ENCODE measurements at regions not wholly inside any gene's neighbourhood (a gene's known extent, or its start where the extent isn't known, plus 50 kb on each side); places are given as distances from the start of the nearest gene placed in this dataset.

DNA sequence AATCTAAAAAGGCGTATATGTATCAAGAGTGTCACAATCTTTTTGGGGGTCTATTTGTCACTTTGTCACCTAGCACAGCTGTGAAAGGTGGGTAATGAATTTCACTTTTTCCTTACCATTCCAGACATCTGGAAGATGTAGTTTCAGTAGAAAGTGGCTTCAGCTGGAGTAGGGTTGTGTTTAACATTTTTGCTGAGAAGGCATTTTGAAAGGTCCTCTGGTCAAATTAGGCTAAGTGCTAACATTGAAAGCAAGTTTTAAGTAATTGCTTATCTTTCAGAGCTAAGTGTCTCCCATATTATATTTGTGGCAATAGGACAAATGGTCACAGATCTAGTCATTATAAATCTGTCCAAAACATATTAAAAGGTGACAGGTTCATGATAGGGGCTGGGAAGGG is 542.1 kb upstream of the SPHKAP start:
- Histone ChIP-seq H3K27me3 (ENCODE audit: insufficient read depth in 3 of 3, low read length in 2 of 3) (no peaks in the 10 kb centered on the region), H3K9me3 (no peaks in the 10 kb centered on the region), H3K4me3 (no peak overlapping the region), H3K27ac (no peak overlapping the region), H3K36me3 (ENCODE audit: insufficient read depth in 1 of 2, low read depth in 1 of 2) (no peaks in the 10 kb centered on the region), H3K4me1 (no peaks in the 10 kb centered on the region)
- intact Hi-C loops (cut with DNase I) = no loop called here
- ATAC-seq (no peak), DNase-seq (no peak)
- 80 to 88% (median 83%) methylated on average over 1 of the region's 1 CpG for WGBS, 3 donors
- TF ChIP-seq, protein P1, sequence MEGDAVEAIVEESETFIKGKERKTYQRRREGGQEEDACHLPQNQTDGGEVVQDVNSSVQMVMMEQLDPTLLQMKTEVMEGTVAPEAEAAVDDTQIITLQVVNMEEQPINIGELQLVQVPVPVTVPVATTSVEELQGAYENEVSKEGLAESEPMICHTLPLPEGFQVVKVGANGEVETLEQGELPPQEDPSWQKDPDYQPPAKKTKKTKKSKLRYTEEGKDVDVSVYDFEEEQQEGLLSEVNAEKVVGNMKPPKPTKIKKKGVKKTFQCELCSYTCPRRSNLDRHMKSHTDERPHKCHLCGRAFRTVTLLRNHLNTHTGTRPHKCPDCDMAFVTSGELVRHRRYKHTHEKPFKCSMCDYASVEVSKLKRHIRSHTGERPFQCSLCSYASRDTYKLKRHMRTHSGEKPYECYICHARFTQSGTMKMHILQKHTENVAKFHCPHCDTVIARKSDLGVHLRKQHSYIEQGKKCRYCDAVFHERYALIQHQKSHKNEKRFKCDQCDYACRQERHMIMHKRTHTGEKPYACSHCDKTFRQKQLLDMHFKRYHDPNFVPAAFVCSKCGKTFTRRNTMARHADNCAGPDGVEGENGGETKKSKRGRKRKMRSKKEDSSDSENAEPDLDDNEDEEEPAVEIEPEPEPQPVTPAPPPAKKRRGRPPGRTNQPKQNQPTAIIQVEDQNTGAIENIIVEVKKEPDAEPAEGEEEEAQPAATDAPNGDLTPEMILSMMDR (IDR thresholded peaks at IDR 0.05) = no peak

DNA sequence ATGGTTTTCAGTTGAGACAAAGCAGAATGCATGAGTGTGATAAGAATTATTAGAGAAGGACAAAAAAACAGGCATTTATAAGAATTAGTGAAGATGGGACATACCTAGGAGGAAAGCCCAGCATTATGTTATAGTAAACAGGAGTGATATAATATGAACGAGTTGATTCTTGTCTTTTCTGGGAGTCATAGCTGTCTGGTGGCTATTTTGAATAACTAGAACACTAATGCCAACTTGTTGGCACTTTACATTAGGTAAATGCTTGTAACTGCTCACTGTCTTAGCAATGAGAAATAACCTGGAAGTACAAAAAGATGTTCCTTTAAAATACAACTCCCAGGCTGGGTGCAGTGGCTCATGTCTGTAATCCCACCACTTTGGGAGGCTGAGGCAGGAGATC is 540.8 kb upstream of the SPHKAP start:
- Histone ChIP-seq H3K27ac (no peak overlapping the region), H3K4me3 (no peak overlapping the region), H3K27me3 (ENCODE audit: insufficient read depth in 3 of 3, low read length in 2 of 3) (no peaks in the 10 kb centered on the region), H3K36me3 (ENCODE audit: insufficient read depth in 1 of 2, low read depth in 1 of 2) (no peaks in the 10 kb centered on the region), H3K4me1 (no peaks in the 10 kb centered on the region), H3K9me3 (no peaks in the 10 kb centered on the region)
- DNase-seq (no peak), ATAC-seq (no peak)
- intact Hi-C loops (cut with DNase I) = no loop called here
- 52 to 59% (median 55%) methylated on average over 1 of the region's 1 CpG for WGBS, 3 donors
- TF ChIP-seq, protein P1 (IDR thresholded peaks at IDR 0.05) = no peak

DNA sequence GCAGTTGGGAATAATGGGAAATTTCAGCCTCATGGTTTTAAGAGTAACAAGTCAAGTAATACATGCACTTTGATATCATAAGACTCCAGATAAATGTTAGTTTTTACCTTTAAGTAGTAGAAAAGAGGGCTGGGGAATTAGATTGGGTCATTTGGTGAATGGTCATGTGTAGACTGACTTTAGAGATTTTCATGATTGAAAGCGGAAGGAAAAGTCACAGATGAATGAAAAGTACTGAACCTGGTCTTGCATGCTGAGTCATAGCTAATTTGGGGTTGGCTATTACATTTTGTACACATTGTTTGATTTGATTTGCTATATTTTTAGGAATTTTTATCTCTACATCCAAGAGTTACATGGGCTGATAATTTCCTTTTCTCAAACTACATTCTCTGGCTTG is 539.4 kb upstream of the SPHKAP start:
- 90 to 91% (median 90%) methylated on average over 1 of the region's 1 CpG for WGBS, 3 donors
- H3K4me1 ChIP-seq = no peaks in the 10 kb centered on the region
- H3K36me3 ChIP-seq (ENCODE audit: insufficient read depth in 1 of 2, low read depth in 1 of 2) = no peaks in the 10 kb centered on the region
- TF ChIP-seq, protein P1 (IDR thresholded peaks at IDR 0.05) = no peak
- H3K27me3 ChIP-seq (ENCODE audit: insufficient read depth in 3 of 3, low read length in 2 of 3) = no peaks in the 10 kb centered on the region
- H3K27ac ChIP-seq = no peak overlapping the region
- DNase-seq (no peak), ATAC-seq (no peak)
- H3K9me3 ChIP-seq = no peaks in the 10 kb centered on the region
- no peak overlapping the region for H3K4me3 ChIP-seq
- intact Hi-C loops (cut with DNase I) = no loop called here

DNA sequence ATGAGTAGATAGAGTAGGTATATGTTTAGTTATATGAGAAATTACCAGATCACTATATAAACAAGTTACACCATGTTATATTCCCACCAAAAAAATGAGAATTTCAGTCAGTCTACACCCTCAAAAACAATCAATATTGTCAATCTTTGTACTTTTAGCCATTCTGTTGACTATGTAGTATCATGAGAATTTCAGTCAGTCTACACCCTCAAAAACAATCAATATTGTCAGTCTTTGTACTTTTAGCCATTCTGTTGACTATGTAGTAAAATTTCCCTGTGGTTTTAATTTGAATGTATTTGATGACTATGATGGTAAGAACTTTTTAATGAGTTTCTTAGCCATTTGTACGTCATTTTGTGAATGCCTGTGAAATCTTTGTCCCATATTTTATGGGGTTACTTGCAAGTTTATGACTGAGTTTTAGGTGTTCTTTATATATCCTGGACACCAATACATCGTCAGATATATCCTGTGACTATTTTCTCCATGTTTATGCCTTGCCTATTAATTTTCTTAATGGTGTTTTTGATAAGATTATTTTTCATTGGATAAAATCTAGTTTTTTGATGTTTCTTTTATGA is 528.4 kb upstream of the SPHKAP start:
- Histone ChIP-seq H3K4me3 (no peak overlapping the region), H3K27ac (no peak overlapping the region), H3K9me3 (no peaks in the 10 kb centered on the region), H3K4me1 (no peaks in the 10 kb centered on the region), H3K36me3 (ENCODE audit: insufficient read depth in 1 of 2, low read depth in 1 of 2) (no peaks in the 10 kb centered on the region), H3K27me3 (ENCODE audit: insufficient read depth in 3 of 3, low read length in 2 of 3) (no peaks in the 10 kb centered on the region)
- intact Hi-C loops (cut with DNase I) = no loop called here
- ATAC-seq = no peak
- no peak for DNase-seq
- 76 to 84% (median 78%) methylated on average over 2 of the region's 2 CpGs for WGBS, 3 donors
- TF ChIP-seq, protein P1 (IDR thresholded peaks at IDR 0.05) = no peak

DNA sequence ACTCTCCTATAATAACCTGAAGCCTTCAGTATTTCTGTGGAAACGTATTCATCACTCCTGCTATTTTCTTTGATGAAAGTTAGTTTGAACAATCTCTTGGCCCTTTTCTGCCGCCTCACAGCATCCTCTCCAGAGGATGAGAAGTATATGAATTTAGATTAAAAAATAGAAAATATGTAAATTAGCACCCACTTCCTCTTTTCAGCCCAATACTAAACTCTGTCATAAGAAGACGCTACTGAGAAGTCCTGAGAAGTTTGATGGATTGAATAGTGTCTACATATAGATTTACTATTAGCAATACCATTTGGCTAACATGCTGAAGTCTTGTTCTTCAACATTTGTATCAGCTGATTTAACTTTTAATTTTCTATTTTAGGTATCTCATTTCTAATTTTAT is 526.4 kb upstream of the SPHKAP start:
- DNase-seq (no peak), ATAC-seq (no peak)
- TF ChIP-seq, protein P1 (IDR thresholded peaks at IDR 0.05) = no peak
- Histone ChIP-seq H3K9me3 (no peaks in the 10 kb centered on the region), H3K27ac (no peak overlapping the region), H3K27me3 (ENCODE audit: insufficient read depth in 3 of 3, low read length in 2 of 3) (no peaks in the 10 kb centered on the region), H3K36me3 (ENCODE audit: insufficient read depth in 1 of 2, low read depth in 1 of 2) (no peaks in the 10 kb centered on the region), H3K4me1 (no peaks in the 10 kb centered on the region), H3K4me3 (no peak overlapping the region)
- WGBS, 3 donors = 83 to 89% (median 84%) methylated on average over 3 of the region's 3 CpGs
- intact Hi-C loops (cut with DNase I) = no loop called here

All from psoas muscle (tissue), 7 donors.